ENCODE measurements at regions not wholly inside any gene's neighbourhood (a gene's known extent, or its start where the extent isn't known, plus 50 kb on each side); places are given as distances from the start of the nearest gene placed in this dataset.

DNA sequence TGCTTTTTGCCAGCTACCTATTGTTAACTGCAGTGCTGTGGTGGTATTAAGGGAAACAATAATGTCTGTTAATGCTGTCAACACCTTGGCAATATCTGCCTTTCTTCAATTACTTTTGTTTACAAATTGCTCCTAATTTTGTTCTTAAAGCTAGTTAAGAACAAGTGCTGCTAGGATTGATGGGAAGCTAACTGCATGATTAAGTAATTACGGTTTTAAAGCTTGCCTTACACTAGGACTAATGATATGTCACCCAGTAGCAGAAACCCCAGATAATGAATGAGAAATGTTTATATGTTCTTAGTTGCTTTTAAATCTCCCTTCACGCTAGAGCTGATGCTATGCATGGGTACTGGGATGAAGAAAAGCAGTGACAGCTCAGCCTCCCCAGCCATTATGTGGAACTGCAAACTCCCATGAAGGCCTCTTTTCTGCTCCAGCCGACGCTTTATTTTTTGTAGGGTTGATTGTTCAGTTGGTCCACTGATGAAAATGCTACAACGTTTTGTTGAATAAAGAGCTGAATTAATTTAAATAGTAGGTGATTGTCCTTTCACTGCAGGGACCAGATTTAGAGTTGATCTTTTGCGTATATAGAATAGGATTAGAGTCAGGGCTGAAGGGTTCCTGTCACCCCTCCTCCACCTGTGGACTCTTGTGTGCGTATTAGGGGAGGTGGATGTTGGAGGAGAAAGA lies 610.5 kb downstream of the TFAP2B start:
- Mint-ChIP-seq H3K9me3 (peaks cover 9% of the 10 kb centered on the region), H3K27ac (no peak overlapping the region), H3K4me3 (no peak overlapping the region), H3K4me1 (ENCODE audit: low read depth) (no peaks in the 10 kb centered on the region), H3K27me3 (no peaks in the 10 kb centered on the region), H3K36me3 (ENCODE audit: low read depth) (no peaks in the 10 kb centered on the region)
- H3K36me3 ChIP-seq (ENCODE audit: insufficient read depth, low read length) = no peaks in the 10 kb centered on the region
- H3K27ac ChIP-seq (ENCODE audit: low read depth in 1 of 2, low read length in 2 of 2) = no peak overlapping the region
- H3K9me3 ChIP-seq (ENCODE audit: control insufficient read depth in 1 of 2, insufficient read depth in 1 of 2, low read length in 2 of 2) = no peaks in the 10 kb centered on the region
- no peaks in the 10 kb centered on the region for H3K27me3 ChIP-seq (ENCODE audit: control insufficient read depth in 1 of 2, insufficient read depth in 2 of 2, low read length in 2 of 2)
- ChIA-PET POLR2A (no interaction called here), CTCF (no interaction called here)
- no peak for TF ChIP-seq CTCF (IDR thresholded peaks at IDR 0.05)
- no peak for DNase-seq
- intact Hi-C loops (cut with DNase I, micrococcal nuclease) = no loop called here
- no peaks in the 10 kb centered on the region for H3K4me1 ChIP-seq (ENCODE audit: insufficient read depth, low read length)
- ATAC-seq (ENCODE audit: poor library complexity) = no peak
- H3K4me3 ChIP-seq (ENCODE audit: low read length) = no peak overlapping the region

DNA sequence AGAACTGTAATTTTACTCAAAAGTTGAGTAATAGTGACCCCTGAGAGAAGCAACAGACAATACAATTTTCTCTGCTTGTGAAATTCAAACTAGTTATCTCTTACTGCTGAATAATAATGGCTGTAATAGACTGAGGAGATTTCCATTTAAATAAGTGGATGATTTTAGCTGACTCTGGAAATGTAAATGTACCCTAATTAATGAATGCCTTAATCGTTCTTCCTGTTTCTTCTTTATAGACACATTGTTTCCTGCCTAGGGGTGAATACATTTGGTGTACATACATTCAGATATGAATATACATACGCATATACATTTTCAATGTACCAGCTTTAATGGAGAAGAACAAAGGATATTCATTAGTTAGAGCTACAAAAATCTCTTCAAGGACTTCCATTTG lies 611.9 kb downstream of the TFAP2B start:
- TF ChIP-seq CTCF (IDR thresholded peaks at IDR 0.05) = no peak
- H3K27me3 Mint-ChIP-seq = no peaks in the 10 kb centered on the region
- Histone ChIP-seq H3K4me1 (ENCODE audit: insufficient read depth, low read length) (no peaks in the 10 kb centered on the region), H3K9me3 (ENCODE audit: control insufficient read depth in 1 of 2, insufficient read depth in 1 of 2, low read length in 2 of 2) (no peaks in the 10 kb centered on the region), H3K4me3 (ENCODE audit: low read length) (no peak overlapping the region), H3K27ac (ENCODE audit: low read depth in 1 of 2, low read length in 2 of 2) (no peak overlapping the region), H3K36me3 (ENCODE audit: insufficient read depth, low read length) (no peaks in the 10 kb centered on the region), H3K27me3 (ENCODE audit: control insufficient read depth in 1 of 2, insufficient read depth in 2 of 2, low read length in 2 of 2) (no peaks in the 10 kb centered on the region)
- H3K9me3 Mint-ChIP-seq = peaks cover 3% of the 10 kb centered on the region
- intact Hi-C loops (cut with DNase I, micrococcal nuclease) = no loop called here
- no peaks in the 10 kb centered on the region for H3K36me3 Mint-ChIP-seq (ENCODE audit: low read depth)
- ChIA-PET POLR2A (no interaction called here), CTCF (no interaction called here)
- H3K4me3 Mint-ChIP-seq = no peak overlapping the region
- DNase-seq = no peak
- no peak for ATAC-seq (ENCODE audit: poor library complexity)
- H3K4me1 Mint-ChIP-seq (ENCODE audit: low read depth) = no peaks in the 10 kb centered on the region
- H3K27ac Mint-ChIP-seq = no peak overlapping the region

DNA sequence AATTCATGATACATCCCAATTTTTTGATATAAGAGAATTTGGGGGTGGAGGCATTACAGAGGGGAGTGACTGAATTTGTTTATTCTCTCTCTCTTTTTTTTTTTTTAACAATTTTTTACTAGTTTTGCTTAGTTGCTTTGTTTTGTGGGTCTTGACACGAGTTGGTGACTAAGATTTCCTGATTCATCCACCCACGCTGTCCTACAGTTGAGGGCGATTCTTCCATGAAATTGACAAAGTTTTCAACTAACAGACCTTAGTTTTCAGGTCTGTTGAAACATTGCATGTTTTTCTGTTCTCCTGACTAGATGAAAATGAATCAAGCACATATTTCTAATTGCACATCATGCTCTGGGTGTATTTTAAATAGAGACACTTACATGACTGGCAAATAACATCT lies 613.8 kb downstream of the TFAP2B start:
- H3K4me3 ChIP-seq (ENCODE audit: low read length) = no peak overlapping the region
- Mint-ChIP-seq H3K27ac (no peak overlapping the region), H3K9me3 (peaks cover 3% of the 10 kb centered on the region), H3K4me3 (no peak overlapping the region), H3K4me1 (ENCODE audit: low read depth) (no peaks in the 10 kb centered on the region), H3K36me3 (ENCODE audit: low read depth) (no peaks in the 10 kb centered on the region), H3K27me3 (no peaks in the 10 kb centered on the region)
- H3K27me3 ChIP-seq (ENCODE audit: control insufficient read depth in 1 of 2, insufficient read depth in 2 of 2, low read length in 2 of 2) = no peaks in the 10 kb centered on the region
- no peak for TF ChIP-seq CTCF (IDR thresholded peaks at IDR 0.05)
- H3K27ac ChIP-seq (ENCODE audit: low read depth in 1 of 2, low read length in 2 of 2) = no peak overlapping the region
- ChIA-PET CTCF (no interaction called here), POLR2A (no interaction called here)
- no peak for DNase-seq
- no peaks in the 10 kb centered on the region for H3K4me1 ChIP-seq (ENCODE audit: insufficient read depth, low read length)
- ATAC-seq (ENCODE audit: poor library complexity) = no peak
- intact Hi-C loops (cut with DNase I, micrococcal nuclease) = no loop called here
- no peaks in the 10 kb centered on the region for H3K36me3 ChIP-seq (ENCODE audit: insufficient read depth, low read length)
- no peaks in the 10 kb centered on the region for H3K9me3 ChIP-seq (ENCODE audit: control insufficient read depth in 1 of 2, insufficient read depth in 1 of 2, low read length in 2 of 2)

Measured in CD4-positive, alpha-beta T cell (primary cell).